CD14-positive monocyte (primary cell): ENCODE measurements at regions not wholly inside any gene's neighbourhood (a gene's known extent, or its start where the extent isn't known, plus 50 kb on each side); places are given as distances from the start of the nearest gene placed in this dataset.

Source experiments
- DNase-seq, 3 donors: peaks; one replicate each; pipeline ENCODE4 v3.0.0-alpha.2; 2011 to 2022
- H2AFZ ChIP-seq: 2 replicates; pipeline ENCODE4 v1.6.0; 2012; ENCODE audit warnings: mild to moderate bottlenecking, low read depth, low read length, inconsistent platforms; ENCODE audit not compliant: insufficient read depth, poor library complexity, severe bottlenecking
- H3K27ac ChIP-seq, 2 donors: 1 replicate in 1 of 2; 2 replicates in 1 of 2; pipeline ENCODE4 v1.5.1; 2012 to 2013; ENCODE audit warnings: low read length in 2 of 2, control low read depth in 1 of 2, inconsistent platforms in 1 of 2, low read depth in 1 of 2, mild to moderate bottlenecking in 1 of 2
- H3K27me3 ChIP-seq, 2 donors: one replicate each; pipeline versions ENCODE4 v1.6.0 to v1.6.1; 2011 to 2013; ENCODE audit warnings: low read length in 2 of 2; ENCODE audit not compliant: control insufficient read depth in 2 of 2, insufficient read depth in 2 of 2
- H3K36me3 ChIP-seq, 2 donors: replicated peaks in 1 of 2; 1 replicate in 1 of 2; 2 replicates in 1 of 2; pipeline versions ENCODE4 v1.5.1 to v1.6.1; 2012 to 2013; ENCODE audit warnings: low read length in 2 of 2, control low read depth in 1 of 2, inconsistent platforms in 1 of 2, mild to moderate bottlenecking in 1 of 2; ENCODE audit not compliant: insufficient read depth in 2 of 2, control insufficient read depth in 1 of 2
- H3K4me1 ChIP-seq, 2 donors: 1 replicate in 1 of 2; 2 replicates in 1 of 2; pipeline versions ENCODE4 v1.5.1 to v1.6.1; 2012 to 2013; ENCODE audit warnings: low read length in 2 of 2, control low read depth in 1 of 2, inconsistent platforms in 1 of 2, mild to moderate bottlenecking in 1 of 2, moderate library complexity in 1 of 2; ENCODE audit not compliant: insufficient read depth in 2 of 2, control insufficient read depth in 1 of 2
- H3K4me2 ChIP-seq: replicated peaks from 2 replicates; pipeline ENCODE3; 2012; ENCODE audit warnings: low read length, moderate library complexity, mild to moderate bottlenecking; ENCODE audit not compliant: poor library complexity, severe bottlenecking; ENCODE audit errors: extremely low read depth
- H3K4me3 ChIP-seq, 3 experiments: fragments of 200-600 bp in 1 of 3; sonication (generic) in 1 of 3; replicated peaks in 1 of 3; 1 replicate in 2 of 3; 2 replicates in 1 of 3; pipeline ENCODE4 v1.5.1; 2011 to 2013; ENCODE audit warnings: low read length in 3 of 3, mild to moderate bottlenecking in 3 of 3, control low read depth in 2 of 3, low read depth in 2 of 3, inconsistent platforms in 1 of 3, moderate library complexity in 1 of 3
- H3K79me2 ChIP-seq: 2 replicates; pipeline ENCODE4 v1.6.0; 2012; ENCODE audit warnings: mild to moderate bottlenecking, control low read depth, inconsistent platforms, low read length, moderate library complexity; ENCODE audit not compliant: insufficient read depth
- H3K9ac ChIP-seq: 2 replicates; pipeline ENCODE4 v1.6.0; 2017; ENCODE audit warnings: low read length, mild to moderate bottlenecking; ENCODE audit not compliant: insufficient read depth, poor library complexity, severe bottlenecking
- H3K9me3 ChIP-seq, 2 donors: replicated peaks in 1 of 2; 1 replicate in 1 of 2; 2 replicates in 1 of 2; pipeline versions ENCODE4 v1.5.1 to v1.6.1; 2012 to 2013; ENCODE audit warnings: low read length in 2 of 2, control low read depth in 1 of 2; ENCODE audit not compliant: control insufficient read depth in 1 of 2, insufficient read depth in 1 of 2
- H4K20me1 ChIP-seq: 2 replicates; pipeline ENCODE4 v1.6.0; 2012; ENCODE audit warnings: mild to moderate bottlenecking, low read length, control low read depth, moderate library complexity; ENCODE audit not compliant: insufficient read depth
- H3K27ac Mint-ChIP-seq, 7 donors: one replicate each; pipeline ENCODE4 v1.8.0; 2020; ENCODE audit warnings: mild to moderate bottlenecking in 7 of 7, mixed read lengths in 7 of 7, moderate library complexity in 6 of 7, inconsistent platforms in 2 of 7
- H3K27me3 Mint-ChIP-seq, 3 donors: one replicate each; pipeline ENCODE4 v1.8.0; 2021 to 2022; ENCODE audit warnings: low read depth in 3 of 3, mild to moderate bottlenecking in 3 of 3, mixed read lengths in 3 of 3, moderate library complexity in 3 of 3, inconsistent platforms in 1 of 3
- H3K36me3 Mint-ChIP-seq, 2 donors: one replicate each; pipeline ENCODE4 v1.8.0; 2020; ENCODE audit warnings: mixed read lengths in 2 of 2, inconsistent platforms in 1 of 2, mild to moderate bottlenecking in 1 of 2
- H3K4me1 Mint-ChIP-seq: one replicate; pipeline ENCODE4 v1.8.0; 2020; ENCODE audit warnings: mild to moderate bottlenecking, mixed read lengths
- H3K4me3 Mint-ChIP-seq, 2 donors: one replicate each; pipeline ENCODE4 v1.8.0; 2020; ENCODE audit warnings: mild to moderate bottlenecking in 2 of 2, mixed read lengths in 2 of 2, moderate library complexity in 1 of 2
- H3K9me3 Mint-ChIP-seq, 7 donors: one replicate each; pipeline ENCODE4 v1.8.0; 2020 to 2022; ENCODE audit warnings: mixed read lengths in 7 of 7, mild to moderate bottlenecking in 6 of 7, moderate library complexity in 6 of 7, inconsistent platforms in 2 of 7
- WGBS: methylation state at CpG from one replicate; pipeline ENCODE4 v1.1.5; 2013; ENCODE audit warnings: missing lambda C conversion rate; ENCODE audit not compliant: insufficient coverage; 5-methylcytosine and 5-hydroxymethylcytosine counted together
- intact Hi-C, 2 donors: fragments of 100-400 bp; cut with micrococcal nuclease; formaldehyde crosslinking; loops; one replicate each; pipeline versions ENCODE4 v1.15.0 to v1.15.1; 2023
- TF ChIP-seq, protein P1 (sequence below): fragments of 200-600 bp; IDR thresholded peaks from one replicate; pipeline ENCODE4 v1.8.0; 2022; ENCODE audit warnings: antibody characterized with exemption, mild to moderate bottlenecking

DNA sequence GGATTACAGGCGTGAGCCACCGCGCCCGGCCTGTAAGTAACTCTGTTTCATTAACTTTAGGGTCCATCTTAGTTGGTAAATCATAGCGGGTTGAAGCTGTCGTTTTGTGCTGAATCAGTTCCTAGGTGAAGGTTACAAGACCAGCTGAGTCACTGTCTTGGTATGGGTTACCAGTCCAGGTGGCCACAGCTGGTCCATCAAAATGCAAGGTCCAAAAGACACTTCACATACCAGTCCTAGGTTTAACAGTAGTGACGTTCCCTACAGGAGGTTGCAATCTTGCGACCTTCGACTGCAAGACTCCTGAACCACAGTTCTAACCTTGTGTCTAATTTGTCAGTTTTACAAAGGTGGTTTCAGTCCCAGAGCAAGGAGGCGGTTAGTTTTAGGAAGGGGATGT is 160.1 kb upstream of the ATP10A start:
- Histone ChIP-seq H4K20me1 (no peaks in the 10 kb centered on the region), H3K9ac (no peak overlapping the region), H3K79me2 (no peaks in the 10 kb centered on the region), H3K9me3 (peaks cover 0 to 3% of the 10 kb centered on the region in 2 donors), H3K4me2 (no peak overlapping the region), H3K27ac (no peak overlapping the region), H3K36me3 (no peaks in the 10 kb centered on the region), H2AFZ (no peak overlapping the region), H3K4me3 (no peak overlapping the region), H3K27me3 (no peaks in the 10 kb centered on the region), H3K4me1 (no peaks in the 10 kb centered on the region)
- TF ChIP-seq, protein P1, sequence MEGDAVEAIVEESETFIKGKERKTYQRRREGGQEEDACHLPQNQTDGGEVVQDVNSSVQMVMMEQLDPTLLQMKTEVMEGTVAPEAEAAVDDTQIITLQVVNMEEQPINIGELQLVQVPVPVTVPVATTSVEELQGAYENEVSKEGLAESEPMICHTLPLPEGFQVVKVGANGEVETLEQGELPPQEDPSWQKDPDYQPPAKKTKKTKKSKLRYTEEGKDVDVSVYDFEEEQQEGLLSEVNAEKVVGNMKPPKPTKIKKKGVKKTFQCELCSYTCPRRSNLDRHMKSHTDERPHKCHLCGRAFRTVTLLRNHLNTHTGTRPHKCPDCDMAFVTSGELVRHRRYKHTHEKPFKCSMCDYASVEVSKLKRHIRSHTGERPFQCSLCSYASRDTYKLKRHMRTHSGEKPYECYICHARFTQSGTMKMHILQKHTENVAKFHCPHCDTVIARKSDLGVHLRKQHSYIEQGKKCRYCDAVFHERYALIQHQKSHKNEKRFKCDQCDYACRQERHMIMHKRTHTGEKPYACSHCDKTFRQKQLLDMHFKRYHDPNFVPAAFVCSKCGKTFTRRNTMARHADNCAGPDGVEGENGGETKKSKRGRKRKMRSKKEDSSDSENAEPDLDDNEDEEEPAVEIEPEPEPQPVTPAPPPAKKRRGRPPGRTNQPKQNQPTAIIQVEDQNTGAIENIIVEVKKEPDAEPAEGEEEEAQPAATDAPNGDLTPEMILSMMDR, result no peak
- Mint-ChIP-seq H3K36me3 (no peaks in the 10 kb centered on the region), H3K27ac (no peak overlapping the region), H3K4me3 (no peak overlapping the region), H3K4me1 (no peaks in the 10 kb centered on the region), H3K9me3 (peaks cover 0 to 14% (median 2%) of the 10 kb centered on the region in 7 donors), H3K27me3 (peaks cover 0 to 5% (median 0%) of the 10 kb centered on the region in 3 donors)
- DNase-seq, result no peak
- 96% methylated on average over 6 of the region's 10 CpGs for WGBS
- intact Hi-C loops, result no loop called here

DNA sequence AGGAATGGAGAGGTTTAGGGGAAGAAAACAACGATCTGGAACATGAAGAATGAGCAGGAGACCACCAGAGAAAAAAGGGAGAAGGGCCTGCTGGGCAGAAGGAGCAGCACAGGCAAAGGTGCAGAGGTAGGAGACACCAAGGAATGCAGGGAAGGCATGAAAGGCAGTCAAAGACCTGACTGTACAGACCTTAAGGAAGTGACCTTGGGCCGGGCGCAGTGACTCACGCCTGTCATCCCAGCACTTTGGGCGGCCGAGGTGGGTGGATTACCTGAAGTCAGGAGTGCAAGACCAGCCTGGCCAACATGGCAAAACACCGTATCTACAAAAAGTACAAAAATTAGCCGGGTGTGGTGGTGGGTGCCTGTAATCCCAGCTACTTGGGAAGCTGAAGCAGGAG is 157.7 kb upstream of the ATP10A start:
- intact Hi-C loops, result no loop called here
- H2AFZ ChIP-seq, result no peak overlapping the region
- no peak overlapping the region for H3K4me2 ChIP-seq
- no peaks in the 10 kb centered on the region for H3K27me3 Mint-ChIP-seq
- H3K4me1 Mint-ChIP-seq, result no peaks in the 10 kb centered on the region
- H3K36me3 ChIP-seq, result no peaks in the 10 kb centered on the region
- H4K20me1 ChIP-seq, result no peaks in the 10 kb centered on the region
- WGBS, result 90% methylated on average over 6 of the region's 8 CpGs
- no peak overlapping the region for H3K27ac Mint-ChIP-seq
- no peaks in the 10 kb centered on the region for H3K27me3 ChIP-seq
- no peak for DNase-seq
- no peak overlapping the region for H3K4me3 Mint-ChIP-seq
- H3K9me3 Mint-ChIP-seq, result peaks cover 0 to 14% (median 2%) of the 10 kb centered on the region in 7 donors
- no peaks in the 10 kb centered on the region for H3K79me2 ChIP-seq
- H3K4me1 ChIP-seq, result no peaks in the 10 kb centered on the region
- H3K9me3 ChIP-seq, result peaks cover 0 to 3% of the 10 kb centered on the region in 2 donors
- H3K9ac ChIP-seq, result no peak overlapping the region
- no peak overlapping the region for H3K4me3 ChIP-seq
- H3K27ac ChIP-seq, result no peak overlapping the region
- TF ChIP-seq, protein P1, result no peak
- no peaks in the 10 kb centered on the region for H3K36me3 Mint-ChIP-seq
